ENCODE measurements at regions not wholly inside any gene's neighbourhood (a gene's known extent, or its start where the extent isn't known, plus 50 kb on each side); places are given as distances from the start of the nearest gene placed in this dataset.

DNA sequence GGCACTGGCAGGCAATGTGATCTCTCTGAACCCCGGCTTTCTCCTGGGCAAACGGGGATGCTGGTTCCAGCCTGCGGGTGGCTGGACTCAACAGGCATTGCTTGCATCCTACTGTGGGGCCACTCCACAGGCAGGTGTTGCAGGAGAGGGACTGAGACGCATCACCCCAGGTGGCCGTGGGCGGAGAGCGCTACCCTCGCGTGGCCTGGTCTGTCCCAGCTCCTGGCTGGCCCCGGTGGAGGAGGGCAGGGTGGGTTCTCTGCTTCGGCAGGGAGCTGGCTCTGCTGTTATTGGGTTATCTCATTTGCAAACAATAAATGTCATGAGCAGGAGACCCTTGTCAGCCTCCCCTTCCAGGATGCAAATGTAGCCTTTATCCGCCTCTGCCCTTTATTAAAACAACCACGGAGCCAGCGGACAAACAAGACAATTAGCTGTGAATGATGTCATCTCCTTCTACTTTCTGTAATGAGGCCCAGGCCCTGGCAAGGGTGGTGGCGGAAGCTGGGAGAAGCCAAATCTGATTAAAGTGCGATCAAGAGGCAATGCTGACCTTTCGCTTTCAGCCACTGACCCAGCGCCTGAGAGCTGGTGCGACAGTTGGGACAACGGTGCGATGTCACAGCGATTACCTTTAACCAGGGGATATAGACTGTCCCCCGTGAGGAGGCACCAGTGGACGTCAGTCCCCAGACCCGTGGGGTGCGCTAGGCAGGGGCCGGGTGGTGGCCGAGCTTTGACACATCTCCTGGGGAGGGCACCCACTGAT, 161.8 kb downstream of the KIF26A start:
- no peak for TF ChIP-seq CTCF (conservative IDR thresholded peaks at IDR 0.05; ENCODE audit: low read depth, low read length)
- TF ChIP-seq EZH2 (IDR thresholded peaks at IDR 0.05; ENCODE audit: borderline replicate concordance, low read depth, low read length, poor library complexity, severe bottlenecking), result no peak
